Activated CD4-positive, alpha-beta T cell treated with anti-CD3 and anti-CD28 coated beads for 36 hours (primary cell): ENCODE measurements at regions not wholly inside any gene's neighbourhood (a gene's known extent, or its start where the extent isn't known, plus 50 kb on each side); places are given as distances from the start of the nearest gene placed in this dataset.

Experiments
- ATAC-seq: fragments of 200-7000 bp; cut with Tn5 transposase; one replicate; pipeline ENCODE4 v1.10.0; 2021; ENCODE audit warnings: mild to moderate bottlenecking, moderate library complexity
- CTCF ChIA-PET: fragments of 350-600 bp; sonication (Branson Sonifier 250); formaldehyde crosslinking; loops from one replicate; lab custom pipeline; 2021; ENCODE audit warnings: antibody characterized with exemption; lab: Charles Lee
- POLR2A ChIA-PET: fragments of 350-600 bp; sonication (Branson Sonifier 250); formaldehyde crosslinking; loops from one replicate; lab custom pipeline; 2021; ENCODE audit warnings: antibody characterized with exemption, inconsistent platforms; lab: Charles Lee
- DNase-seq: peaks from one replicate; pipeline ENCODE4 v3.0.0-alpha.2; 2020
- H3K27ac Mint-ChIP-seq: one replicate; pipeline ENCODE4 v1.8.0; 2021; ENCODE audit warnings: mixed read lengths
- H3K27me3 Mint-ChIP-seq: one replicate; pipeline ENCODE4 v1.8.0; 2021; ENCODE audit warnings: mixed read lengths
- H3K36me3 Mint-ChIP-seq: one replicate; pipeline ENCODE4 v1.8.0; 2021; ENCODE audit warnings: low read depth, mixed read lengths
- H3K4me1 Mint-ChIP-seq: one replicate; pipeline ENCODE4 v1.8.0; 2021; ENCODE audit warnings: mixed read lengths
- H3K4me3 Mint-ChIP-seq: one replicate; pipeline ENCODE4 v1.8.0; 2021; ENCODE audit warnings: mild to moderate bottlenecking, moderate library complexity, mixed read lengths
- H3K9me3 Mint-ChIP-seq: one replicate; pipeline ENCODE4 v1.8.0; 2021; ENCODE audit warnings: low read depth, mixed read lengths
- intact Hi-C, 2 experiments: fragments of 100-400 bp; cut with DNase I in 1 of 2; cut with micrococcal nuclease in 1 of 2; formaldehyde crosslinking; loops; one replicate each; pipeline versions ENCODE4 v1.14.2 to v1.15.1; 2022 to 2024; cut with DNase I, micrococcal nuclease

DNA sequence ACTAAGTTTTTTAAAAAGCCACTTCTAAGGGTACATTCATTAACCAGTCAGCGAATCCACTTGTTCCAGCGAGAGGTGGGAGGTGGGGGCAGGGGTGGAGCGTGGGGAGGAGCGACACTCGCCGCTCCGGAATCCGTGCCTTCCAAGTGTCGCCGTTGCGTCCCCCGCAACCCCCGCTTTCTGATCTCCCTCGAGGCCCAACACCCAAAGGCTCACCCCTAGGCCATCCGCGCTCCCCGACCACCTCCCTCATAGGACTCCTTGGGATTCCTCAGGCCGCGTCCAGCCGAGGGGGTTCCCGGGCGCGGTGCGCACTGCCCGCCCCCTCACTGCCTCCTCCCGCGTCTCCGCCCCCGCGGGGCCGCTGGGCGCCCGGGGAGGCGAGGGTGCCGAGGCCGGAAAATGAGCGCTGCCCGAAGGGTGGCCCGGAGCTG is 108.1 kb upstream of the STOX2 start:
- intact Hi-C loops, result no loop called here
- Mint-ChIP-seq H3K27ac (no peak overlapping the region), H3K4me3 (peak overlapping the region; percentile 43), H3K27me3 (peaks cover 58% of the 10 kb centered on the region), H3K9me3 (peaks cover 7% of the 10 kb centered on the region), H3K36me3 (peaks cover 5% of the 10 kb centered on the region), H3K4me1 (peaks cover 12% of the 10 kb centered on the region)
- ChIA-PET CTCF (no interaction called here), POLR2A (no interaction called here)
- DNase-seq (peak; percentile 26), ATAC-seq (no peak)

DNA sequence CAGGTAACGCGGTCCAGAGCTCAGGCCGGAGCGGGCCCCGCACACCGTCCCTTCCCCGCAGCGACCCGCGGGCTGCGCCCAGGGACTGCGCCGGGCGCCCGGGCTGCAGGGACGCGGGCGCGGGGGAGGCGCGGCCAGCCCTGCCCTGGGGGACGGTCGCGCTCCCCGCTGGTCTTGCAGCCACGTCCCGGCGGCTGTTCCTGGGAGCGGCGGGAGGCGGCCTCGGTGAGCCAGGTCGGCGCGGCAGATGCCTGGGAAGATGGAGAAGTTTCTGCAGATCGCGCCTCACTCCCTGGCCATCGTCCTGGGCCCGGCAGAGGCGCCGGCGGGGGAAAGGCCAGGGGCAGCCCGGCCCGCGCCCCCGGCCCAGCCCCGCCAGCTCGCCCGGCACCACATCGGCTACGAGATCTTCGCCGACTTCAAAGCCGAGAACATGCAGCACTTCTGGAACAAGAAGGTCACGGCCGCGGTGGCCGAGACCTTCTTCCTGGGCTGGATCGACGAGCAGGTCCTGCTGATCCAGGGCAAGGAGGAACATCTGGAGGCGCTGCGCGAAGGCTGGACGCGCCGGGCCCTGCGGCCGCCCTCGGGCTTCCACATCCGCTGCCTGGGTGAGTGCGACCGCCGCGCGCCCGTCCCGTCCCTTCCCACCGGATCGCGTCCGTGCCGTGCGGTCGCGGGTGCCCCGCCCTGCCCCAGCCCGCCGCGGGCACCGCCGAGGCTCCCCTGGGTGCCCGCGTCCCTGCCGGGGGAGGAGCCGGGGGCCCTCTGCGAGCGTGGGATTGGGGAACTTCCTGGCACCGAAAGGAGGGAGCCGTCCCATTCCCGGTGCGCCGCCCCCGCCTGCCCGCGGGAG is 107.4 kb upstream of the STOX2 start:
- Mint-ChIP-seq H3K9me3 (peaks cover 5% of the 10 kb centered on the region), H3K27me3 (peaks cover 54% of the 10 kb centered on the region), H3K36me3 (peaks cover 5% of the 10 kb centered on the region), H3K27ac (no peak overlapping the region), H3K4me1 (peaks cover 12% of the 10 kb centered on the region), H3K4me3 (peak overlapping the region; percentile 26)
- ChIA-PET CTCF (interaction anchor here (1.5 kb wide), 1 partner anchor 11 kb away, joined by 3 read pairs; no protein-coding TSS in a partner anchor), POLR2A (no interaction called here)
- ATAC-seq, result peak; percentile 53
- intact Hi-C loops, result no loop called here
- DNase-seq, result peak; percentile 33

DNA sequence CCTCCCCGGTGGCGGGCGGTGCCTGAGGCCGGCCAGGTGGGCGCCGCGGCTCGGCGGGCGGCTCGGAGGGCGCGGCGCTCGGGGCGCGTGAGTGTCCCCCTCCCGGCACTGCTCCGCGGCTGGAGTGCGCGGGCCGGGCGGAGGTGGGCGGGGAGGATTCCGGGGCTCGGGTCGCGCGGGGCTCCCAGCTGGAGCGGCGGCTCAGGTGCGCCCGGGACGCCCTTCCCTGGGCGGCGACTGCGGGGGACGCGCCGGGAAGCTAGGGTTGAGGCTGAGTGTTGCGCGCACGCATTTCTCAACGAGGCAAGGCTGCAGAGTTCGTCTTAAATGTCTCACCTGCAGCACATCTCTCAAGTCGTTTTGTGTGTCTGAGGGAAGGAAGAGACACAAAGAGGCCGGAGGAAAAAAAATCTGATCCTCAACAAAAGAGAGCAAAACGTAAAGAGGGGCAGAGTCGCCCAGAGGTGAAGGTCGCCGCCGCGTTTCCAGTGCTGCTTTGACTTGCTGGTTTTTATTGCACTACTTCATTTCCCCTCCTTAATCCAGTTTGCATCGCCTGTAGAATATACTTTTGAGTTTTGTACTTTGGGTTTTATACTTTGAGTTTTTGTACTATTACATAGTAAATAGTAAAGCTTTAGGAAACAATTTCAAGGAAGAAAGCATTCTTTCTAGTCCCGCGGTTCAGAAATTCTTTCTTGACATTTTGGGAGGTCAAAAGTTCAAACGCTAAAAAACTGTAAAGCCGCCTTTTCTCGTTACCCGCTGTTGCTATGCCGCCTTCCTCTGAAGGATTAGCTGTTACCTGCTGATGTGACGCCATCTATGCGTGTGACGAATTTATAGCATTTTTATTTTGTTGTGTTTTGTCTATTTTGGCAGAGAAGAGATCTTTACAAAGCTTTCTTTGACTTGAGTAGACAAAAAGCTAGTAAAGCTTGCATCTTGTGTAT is 106.5 kb upstream of the STOX2 start:
- intact Hi-C loops, result no loop called here
- peaks cover 5% of the 10 kb centered on the region for H3K36me3 Mint-ChIP-seq
- H3K9me3 Mint-ChIP-seq, result peaks cover 5% of the 10 kb centered on the region
- H3K4me3 Mint-ChIP-seq, result peak overlapping the region; percentile 54
- ChIA-PET CTCF (interaction anchor here (1.2 to 1.5 kb wide), 2 partner anchors 10 to 15 kb away, joined by 3 read pairs; no protein-coding TSS in a partner anchor), POLR2A (no interaction called here)
- peaks cover 51% of the 10 kb centered on the region for H3K27me3 Mint-ChIP-seq
- H3K4me1 Mint-ChIP-seq, result peaks cover 12% of the 10 kb centered on the region
- ATAC-seq (peak; percentile 61), DNase-seq (peak; percentile 33)
- H3K27ac Mint-ChIP-seq, result no peak overlapping the region

DNA sequence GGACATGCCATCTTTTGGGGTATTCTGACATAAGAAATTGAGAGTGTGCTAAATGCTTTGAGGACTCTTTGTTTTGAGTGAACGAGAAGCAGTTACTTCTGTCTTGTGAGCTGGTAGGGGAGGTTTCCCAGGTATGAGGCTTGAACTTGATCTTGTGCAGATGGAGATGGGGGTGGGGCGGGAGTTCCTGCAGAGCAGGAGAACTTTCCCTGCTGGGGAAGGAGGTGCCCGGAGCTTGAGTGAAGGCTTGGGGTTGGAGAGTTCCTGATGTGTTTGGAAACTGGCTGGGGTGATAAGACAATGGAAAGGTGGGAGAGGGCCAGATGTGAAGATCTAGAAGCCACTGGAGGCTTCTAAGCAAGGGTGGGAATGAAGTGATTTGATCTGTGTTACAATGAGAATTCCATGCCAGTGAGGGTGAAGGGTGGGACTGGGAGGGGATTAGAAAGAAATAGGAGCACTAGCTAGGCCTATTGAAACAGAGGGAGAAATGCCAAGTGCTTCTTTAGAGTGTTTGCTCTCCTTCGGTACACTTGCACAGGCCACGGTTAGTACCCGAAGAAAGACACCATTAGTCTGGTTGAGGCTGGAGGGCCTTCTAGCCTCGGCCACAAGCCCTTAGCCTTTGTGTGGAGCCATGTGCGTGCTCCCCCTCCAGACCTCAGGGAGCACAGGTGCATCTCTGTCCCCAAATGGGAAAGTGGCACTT is 103.5 kb upstream of the STOX2 start:
- no peaks in the 10 kb centered on the region for H3K36me3 Mint-ChIP-seq
- H3K4me1 Mint-ChIP-seq, result peaks cover 12% of the 10 kb centered on the region
- H3K4me3 Mint-ChIP-seq, result no peak overlapping the region
- ChIA-PET CTCF (no interaction called here), POLR2A (no interaction called here)
- H3K9me3 Mint-ChIP-seq, result no peaks in the 10 kb centered on the region
- H3K27me3 Mint-ChIP-seq, result peaks cover 34% of the 10 kb centered on the region
- intact Hi-C loops, result no loop called here
- no peak for DNase-seq
- ATAC-seq, result no peak
- no peak overlapping the region for H3K27ac Mint-ChIP-seq

DNA sequence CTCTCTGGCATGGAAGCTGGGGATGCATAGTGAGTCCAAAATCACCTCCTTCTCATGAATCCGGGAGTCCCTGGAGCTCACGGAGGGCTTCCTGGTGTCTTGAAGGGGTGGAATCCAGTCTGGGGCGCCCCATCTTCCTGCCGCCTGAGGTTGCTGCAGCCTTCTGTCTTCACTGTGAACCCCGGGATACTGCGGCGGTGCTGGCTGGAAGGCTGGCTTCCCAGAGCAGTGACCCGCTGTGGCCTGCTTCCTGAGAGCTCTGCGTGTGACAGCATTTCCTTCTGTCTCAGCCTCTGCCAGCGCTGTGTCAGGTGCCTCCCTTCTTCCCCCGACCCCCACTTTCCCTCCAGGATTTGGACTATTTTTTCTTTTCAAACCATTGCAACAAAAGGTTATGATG is 98.8 kb upstream of the STOX2 start:
- intact Hi-C loops, result no loop called here
- H3K27ac Mint-ChIP-seq, result no peak overlapping the region
- no peaks in the 10 kb centered on the region for H3K4me1 Mint-ChIP-seq
- no peak for ATAC-seq
- POLR2A ChIA-PET, result no interaction called here
- H3K4me3 Mint-ChIP-seq, result no peak overlapping the region
- H3K9me3 Mint-ChIP-seq, result no peaks in the 10 kb centered on the region
- no peak for DNase-seq
- CTCF ChIA-PET, result interaction anchor here (1.1 kb wide), 1 partner anchor 34 kb away, joined by 4 read pairs; no protein-coding TSS in a partner anchor
- H3K27me3 Mint-ChIP-seq, result peaks cover 8% of the 10 kb centered on the region
- H3K36me3 Mint-ChIP-seq, result no peaks in the 10 kb centered on the region

DNA sequence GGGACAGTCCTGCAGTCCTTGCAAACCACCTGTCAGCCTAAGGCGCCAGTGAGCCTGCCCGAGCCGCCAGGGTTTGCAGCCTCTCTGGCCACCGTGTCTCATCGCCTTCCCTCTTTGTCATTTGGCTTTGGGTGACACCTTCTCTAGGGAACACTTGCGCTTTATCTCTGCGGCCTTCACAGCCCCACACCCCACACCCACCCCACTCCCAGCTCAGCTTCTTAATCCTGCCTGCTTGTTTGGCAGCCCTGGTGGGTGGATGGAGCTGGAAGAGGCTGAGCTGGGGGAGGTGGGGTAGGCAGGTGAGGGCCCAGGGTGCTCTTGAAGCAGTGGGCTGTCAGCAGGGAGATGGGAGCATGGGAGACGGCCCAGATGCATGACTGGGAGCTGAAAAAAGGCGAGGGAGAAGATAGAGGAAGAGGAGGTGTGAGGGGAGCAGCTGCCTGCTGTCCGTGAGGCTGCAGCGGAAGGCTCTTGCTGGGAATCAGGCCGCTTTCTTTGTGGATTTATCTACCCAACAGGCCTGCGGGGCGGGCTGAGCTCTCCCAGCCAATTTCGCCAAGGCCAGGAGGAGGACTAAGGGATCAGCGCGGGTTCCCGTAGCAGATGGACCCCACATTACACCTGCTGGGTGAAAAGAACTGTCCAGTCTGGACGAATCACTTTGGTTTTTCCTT is 97.5 kb upstream of the STOX2 start:
- no peak overlapping the region for H3K27ac Mint-ChIP-seq
- ChIA-PET CTCF (interaction anchor here (0.8 to 1.1 kb wide), 2 partner anchors 13 to 35 kb away, joined by 3 to 4 read pairs; no protein-coding TSS in a partner anchor), POLR2A (no interaction called here)
- no peak for ATAC-seq
- H3K9me3 Mint-ChIP-seq, result no peaks in the 10 kb centered on the region
- no peaks in the 10 kb centered on the region for H3K36me3 Mint-ChIP-seq
- H3K4me3 Mint-ChIP-seq, result no peak overlapping the region
- no peaks in the 10 kb centered on the region for H3K4me1 Mint-ChIP-seq
- no peak for DNase-seq
- intact Hi-C loops, result no loop called here
- peaks cover 4% of the 10 kb centered on the region for H3K27me3 Mint-ChIP-seq

DNA sequence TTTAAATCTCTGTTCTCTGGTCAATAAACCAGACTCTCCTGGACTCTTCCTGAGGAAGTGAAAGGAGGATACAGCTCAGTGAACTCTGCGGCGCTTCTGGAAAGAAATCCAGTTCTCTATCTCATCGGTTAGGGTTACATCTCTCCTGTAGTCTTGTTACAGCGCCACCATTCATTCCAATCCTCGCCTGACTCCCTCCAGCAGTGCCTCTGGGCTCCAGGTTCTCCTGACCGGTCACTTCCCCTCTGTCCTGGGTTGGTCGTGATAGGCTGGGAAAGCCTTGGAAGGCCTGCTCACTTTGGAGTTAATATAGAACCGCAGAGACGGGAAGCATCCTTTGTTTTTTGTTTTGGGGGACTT is 97.0 kb upstream of the STOX2 start:
- Mint-ChIP-seq H3K4me3 (no peak overlapping the region), H3K9me3 (no peaks in the 10 kb centered on the region), H3K36me3 (no peaks in the 10 kb centered on the region), H3K27me3 (peaks cover 2% of the 10 kb centered on the region), H3K27ac (no peak overlapping the region), H3K4me1 (no peaks in the 10 kb centered on the region)
- DNase-seq (no peak), ATAC-seq (no peak)
- ChIA-PET POLR2A (no interaction called here), CTCF (interaction anchor here (0.8 kb wide), 1 partner anchor 14 kb away, joined by 3 read pairs; no protein-coding TSS in a partner anchor)
- intact Hi-C loops, result no loop called here

DNA sequence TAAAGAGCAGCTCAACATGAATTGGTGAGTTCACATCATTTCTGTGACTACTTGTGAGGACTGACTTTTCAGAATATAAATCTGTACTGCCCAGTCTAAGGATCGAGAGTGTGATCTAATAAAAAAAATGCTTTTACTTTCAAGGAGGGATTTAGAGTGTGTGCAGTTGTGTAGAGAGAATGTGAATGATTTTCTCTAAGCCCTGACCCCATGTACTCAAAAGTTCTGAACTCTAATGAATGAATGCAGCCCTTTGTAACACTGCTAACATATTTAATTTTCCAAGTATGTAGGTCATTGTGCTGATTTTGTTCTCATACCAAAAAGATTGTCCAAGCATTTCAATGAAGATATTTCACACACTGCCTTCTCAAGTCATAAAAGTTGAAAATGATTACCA is 92.5 kb upstream of the STOX2 start:
- Mint-ChIP-seq H3K9me3 (no peaks in the 10 kb centered on the region), H3K36me3 (no peaks in the 10 kb centered on the region), H3K4me3 (no peak overlapping the region), H3K27me3 (peaks cover 8% of the 10 kb centered on the region), H3K27ac (no peak overlapping the region), H3K4me1 (no peaks in the 10 kb centered on the region)
- ATAC-seq, result no peak
- ChIA-PET POLR2A (no interaction called here), CTCF (interaction anchor here (0.9 kb wide), 1 partner anchor 14 kb away, joined by 3 read pairs; no protein-coding TSS in a partner anchor)
- DNase-seq, result no peak
- intact Hi-C loops, result no loop called here

DNA sequence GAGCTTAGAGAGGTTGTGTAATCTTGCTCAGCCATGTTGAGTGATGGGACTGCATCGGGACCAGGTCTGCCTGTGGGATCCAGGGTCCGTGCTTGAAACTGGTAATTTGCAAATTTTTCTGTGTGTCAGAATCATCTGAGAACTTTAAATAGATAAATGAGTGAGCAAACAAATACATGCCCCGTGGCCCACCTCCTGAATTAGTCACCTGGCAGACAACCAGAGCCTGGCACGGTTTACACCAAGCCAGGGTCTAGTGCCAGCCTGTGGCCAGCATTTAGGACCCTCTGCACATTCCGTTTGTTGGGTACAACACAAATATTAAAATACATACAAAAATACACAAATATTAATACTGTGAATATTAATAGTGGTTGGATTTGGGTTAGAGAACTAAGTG is 90.6 kb upstream of the STOX2 start:
- peaks cover 8% of the 10 kb centered on the region for H3K27me3 Mint-ChIP-seq
- POLR2A ChIA-PET, result no interaction called here
- CTCF ChIA-PET, result interaction anchor here (1.4 kb wide), 1 partner anchor 16 kb away, joined by 3 read pairs; no protein-coding TSS in a partner anchor
- no peak overlapping the region for H3K4me3 Mint-ChIP-seq
- ATAC-seq (no peak), DNase-seq (no peak)
- no peaks in the 10 kb centered on the region for H3K4me1 Mint-ChIP-seq
- no peaks in the 10 kb centered on the region for H3K36me3 Mint-ChIP-seq
- no peak overlapping the region for H3K27ac Mint-ChIP-seq
- intact Hi-C loops, result no loop called here
- H3K9me3 Mint-ChIP-seq, result no peaks in the 10 kb centered on the region

DNA sequence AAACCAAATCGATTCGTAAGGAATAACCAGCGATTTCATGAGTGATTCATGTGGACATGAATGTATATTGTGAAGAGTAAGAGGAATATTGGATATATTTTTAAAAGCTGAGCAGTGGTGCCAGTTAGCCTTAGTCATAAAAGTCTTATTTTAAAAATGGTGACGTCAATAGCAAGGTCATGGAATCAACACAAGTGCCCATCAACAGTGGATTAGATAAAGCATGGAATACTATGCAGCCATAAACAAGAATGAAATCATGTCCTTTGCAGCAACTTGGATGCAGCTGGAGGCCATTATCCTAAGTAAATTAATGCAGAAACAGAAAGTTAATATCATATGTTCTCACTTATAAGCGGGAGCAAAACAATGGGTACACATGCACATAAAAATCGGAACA is 89.0 kb upstream of the STOX2 start:
- no peak overlapping the region for H3K27ac Mint-ChIP-seq
- POLR2A ChIA-PET, result no interaction called here
- no peak for ATAC-seq
- no peak for DNase-seq
- no peaks in the 10 kb centered on the region for H3K36me3 Mint-ChIP-seq
- peaks cover 6% of the 10 kb centered on the region for H3K27me3 Mint-ChIP-seq
- CTCF ChIA-PET, result no interaction called here
- H3K9me3 Mint-ChIP-seq, result no peaks in the 10 kb centered on the region
- H3K4me1 Mint-ChIP-seq, result no peaks in the 10 kb centered on the region
- intact Hi-C loops, result no loop called here
- H3K4me3 Mint-ChIP-seq, result no peak overlapping the region
